ENCODE measurements at regions not wholly inside any gene's neighbourhood (a gene's known extent, or its start where the extent isn't known, plus 50 kb on each side); places are given as distances from the start of the nearest gene placed in this dataset.
"Not testable (repeated sequence)": the region's sequence is repeated elsewhere in the genome, so short reads cannot be mapped to it uniquely, and the experiment has no call there.

DNA sequence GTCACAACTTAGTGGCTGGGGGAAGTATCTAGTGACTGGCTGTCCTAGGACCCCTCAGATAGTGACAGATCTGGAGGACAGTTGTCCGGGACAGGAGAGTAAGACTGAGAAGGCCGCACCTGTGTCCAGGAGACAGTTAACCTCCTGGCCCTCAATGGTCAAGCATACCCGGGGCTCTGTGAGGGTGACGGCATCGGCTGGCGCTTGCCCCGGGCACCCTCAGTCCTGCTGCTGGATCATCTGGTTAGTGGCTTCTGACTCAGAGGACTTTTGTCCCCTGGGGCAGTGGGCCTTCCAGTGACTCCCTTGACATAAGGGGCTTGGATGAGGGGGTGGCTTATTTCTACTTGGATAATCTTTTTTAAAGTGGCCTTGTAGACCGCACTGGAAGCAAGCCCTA lies 116.5 kb downstream of the CGGBP1 start:
- not testable (repeated sequence) for TF ChIP-seq EP300 (IDR thresholded peaks at IDR 0.05; ENCODE audit: low read depth); CTCF (IDR thresholded peaks at IDR 0.05)
